ENCODE measurements at regions not wholly inside any gene's neighbourhood (a gene's known extent, or its start where the extent isn't known, plus 50 kb on each side); places are given as distances from the start of the nearest gene placed in this dataset.
"Not testable (repeated sequence)": the region's sequence is repeated elsewhere in the genome, so short reads cannot be mapped to it uniquely, and the experiment has no call there.

DNA sequence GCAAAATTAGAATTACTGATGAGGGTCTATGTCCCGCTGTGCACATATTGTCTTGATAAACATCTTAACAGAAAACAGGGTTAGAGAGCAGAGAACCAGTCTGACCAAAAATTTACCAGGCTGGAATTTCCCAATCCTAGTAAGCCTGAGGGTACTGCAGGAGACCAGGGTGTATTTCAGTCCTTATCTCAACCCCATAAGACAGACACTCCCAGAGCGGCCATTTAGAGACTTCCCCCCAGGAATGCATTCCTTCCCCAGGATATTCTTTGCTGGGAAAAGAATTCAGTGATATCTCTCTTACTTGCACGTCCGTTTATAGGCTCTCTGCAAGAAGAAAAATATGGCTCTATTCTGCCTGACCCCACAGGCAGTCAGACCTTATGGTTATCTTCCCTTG, 101.4 kb upstream of the FAM3C start:
- not testable (repeated sequence) for H3K4me1 ChIP-seq (ENCODE audit: control insufficient read depth, low read depth, low read length); H3K23ac ChIP-seq (ENCODE audit: low read length); DNase-seq; H3K36me3 ChIP-seq (ENCODE audit: control insufficient read depth, insufficient read depth, low read length); H3K27ac ChIP-seq (ENCODE audit: low read depth, low read length); H3K27me3 ChIP-seq (ENCODE audit: insufficient read depth, low read length, poor library complexity); H3K4ac ChIP-seq (ENCODE audit: low read depth, low read length); H2BK15ac ChIP-seq (replicated peaks; ENCODE audit: low read depth); H2AK5ac ChIP-seq (ENCODE audit: low read length); H4K8ac ChIP-seq (ENCODE audit: low read depth, low read length); H3K4me3 ChIP-seq (ENCODE audit: low read length); H3K79me2 ChIP-seq (ENCODE audit: control insufficient read depth, insufficient read depth, low read length); H3K79me1 ChIP-seq (ENCODE audit: low read length); H3K4me2 ChIP-seq (ENCODE audit: low read length); H3K9ac ChIP-seq (ENCODE audit: low read length); H3K18ac ChIP-seq (ENCODE audit: low read length); H3K56ac ChIP-seq (ENCODE audit: low read length); H2BK5ac ChIP-seq (ENCODE audit: low read length); H4K5ac ChIP-seq (ENCODE audit: low read length); H2BK120ac ChIP-seq (ENCODE audit: low read depth, low read length)
- no CpG with 5 or more reads among the region's 4 CpGs for WGBS (ENCODE audit: extremely low coverage, insufficient coverage, low lambda C conversion rate)

DNA sequence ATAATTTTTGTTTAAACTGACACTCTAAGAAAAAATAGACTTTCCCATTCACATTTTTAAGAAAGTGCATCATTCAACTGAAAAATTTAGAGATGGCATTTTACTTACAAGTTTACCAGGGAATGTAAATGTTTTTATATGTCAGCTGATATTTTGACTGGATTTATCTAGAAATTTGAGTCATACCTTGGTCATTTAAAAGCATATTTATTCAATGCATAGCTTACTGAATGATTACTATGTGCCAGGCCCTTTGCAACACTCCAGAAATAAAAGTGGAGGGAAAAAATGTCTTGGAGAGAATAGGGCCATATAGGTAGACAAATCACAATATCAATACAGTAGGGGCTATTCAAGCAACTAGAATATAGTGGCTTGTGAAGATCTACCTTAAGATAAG, 98.4 kb upstream of the FAM3C start:
- Histone ChIP-seq H3K4ac (ENCODE audit: low read depth, low read length) (no peak overlapping the region), H3K27ac (ENCODE audit: low read depth, low read length) (no peak overlapping the region), H2BK15ac (replicated peaks; ENCODE audit: low read depth) (no peak overlapping the region), H3K4me2 (ENCODE audit: low read length) (no peak overlapping the region), H4K5ac (ENCODE audit: low read length) (no peak overlapping the region), H4K8ac (ENCODE audit: low read depth, low read length) (no peak overlapping the region), H2BK5ac (ENCODE audit: low read length) (no peak overlapping the region), H3K56ac (ENCODE audit: low read length) (no peak overlapping the region), H3K79me2 (ENCODE audit: control insufficient read depth, insufficient read depth, low read length) (no peaks in the 10 kb centered on the region), H3K18ac (ENCODE audit: low read length) (no peak overlapping the region), H3K27me3 (ENCODE audit: insufficient read depth, low read length, poor library complexity) (no peaks in the 10 kb centered on the region), H3K9ac (ENCODE audit: low read length) (no peak overlapping the region), H3K23ac (ENCODE audit: low read length) (no peak overlapping the region), H3K79me1 (ENCODE audit: low read length) (no peaks in the 10 kb centered on the region), H3K4me3 (ENCODE audit: low read length) (no peak overlapping the region), H2BK120ac (ENCODE audit: low read depth, low read length) (no peak overlapping the region), H3K36me3 (ENCODE audit: control insufficient read depth, insufficient read depth, low read length) (no peaks in the 10 kb centered on the region), H3K4me1 (ENCODE audit: control insufficient read depth, low read depth, low read length) (no peaks in the 10 kb centered on the region), H2AK5ac (ENCODE audit: low read length) (no peak overlapping the region)
- DNase-seq: no peak

DNA sequence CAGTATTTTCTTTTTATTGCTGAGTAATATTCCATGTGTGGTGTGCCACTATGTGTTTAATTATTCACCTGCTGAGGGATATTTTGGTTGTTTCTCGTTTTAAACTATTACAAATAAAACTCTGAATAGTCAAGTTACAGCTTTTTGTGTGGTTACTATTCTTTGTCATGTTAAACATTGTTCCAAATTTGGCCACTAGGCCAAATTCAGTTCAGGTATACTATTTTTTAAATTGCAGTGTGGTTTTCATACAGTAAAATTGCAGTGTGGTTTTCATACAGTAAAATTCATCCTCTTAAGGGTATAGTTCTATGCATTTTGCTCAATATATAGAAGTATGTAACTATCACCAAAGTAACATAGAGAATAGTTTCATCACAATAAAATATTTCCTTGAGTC, 97.4 kb upstream of the FAM3C start:
- Histone ChIP-seq H2BK5ac (ENCODE audit: low read length) (no peak overlapping the region), H3K36me3 (ENCODE audit: control insufficient read depth, insufficient read depth, low read length) (no peaks in the 10 kb centered on the region), H3K18ac (ENCODE audit: low read length) (no peak overlapping the region), H2BK15ac (replicated peaks; ENCODE audit: low read depth) (no peak overlapping the region), H2AK5ac (ENCODE audit: low read length) (no peak overlapping the region), H3K4me2 (ENCODE audit: low read length) (no peak overlapping the region), H3K4ac (ENCODE audit: low read depth, low read length) (no peak overlapping the region), H3K79me2 (ENCODE audit: control insufficient read depth, insufficient read depth, low read length) (no peaks in the 10 kb centered on the region), H2BK120ac (ENCODE audit: low read depth, low read length) (no peak overlapping the region), H4K5ac (ENCODE audit: low read length) (no peak overlapping the region), H4K8ac (ENCODE audit: low read depth, low read length) (no peak overlapping the region), H3K79me1 (ENCODE audit: low read length) (no peaks in the 10 kb centered on the region), H3K56ac (ENCODE audit: low read length) (no peak overlapping the region), H3K9ac (ENCODE audit: low read length) (no peak overlapping the region), H3K23ac (ENCODE audit: low read length) (no peak overlapping the region), H3K4me3 (ENCODE audit: low read length) (no peak overlapping the region), H3K27me3 (ENCODE audit: insufficient read depth, low read length, poor library complexity) (no peaks in the 10 kb centered on the region), H3K4me1 (ENCODE audit: control insufficient read depth, low read depth, low read length) (no peaks in the 10 kb centered on the region), H3K27ac (ENCODE audit: low read depth, low read length) (no peak overlapping the region)
- WGBS (ENCODE audit: extremely low coverage, insufficient coverage, low lambda C conversion rate): no CpG with 5 or more reads among the region's 1 CpG
- DNase-seq: no peak

DNA sequence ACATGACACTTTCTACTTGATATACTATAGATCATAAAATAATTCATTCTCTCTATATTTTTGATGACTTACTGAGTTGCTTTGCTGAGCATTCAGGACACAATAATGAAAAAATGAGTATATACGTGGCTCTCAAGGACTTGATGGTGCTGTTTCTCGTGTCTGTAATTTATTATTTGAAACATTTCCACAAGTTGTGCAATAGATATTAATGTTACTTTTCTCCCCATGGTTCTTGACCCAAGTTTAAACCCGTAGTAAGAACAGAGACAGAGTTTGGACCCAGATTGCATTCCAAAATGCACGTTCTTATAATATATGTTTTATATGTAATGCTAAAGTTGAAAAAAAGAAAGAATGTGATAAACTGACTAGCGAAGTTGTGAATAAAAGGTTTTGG, 94.2 kb upstream of the FAM3C start:
- Histone ChIP-seq H4K5ac (ENCODE audit: low read length) (no peak overlapping the region), H3K4me2 (ENCODE audit: low read length) (no peak overlapping the region), H2BK120ac (ENCODE audit: low read depth, low read length) (no peak overlapping the region), H3K56ac (ENCODE audit: low read length) (no peak overlapping the region), H3K4me3 (ENCODE audit: low read length) (no peak overlapping the region), H3K27me3 (ENCODE audit: insufficient read depth, low read length, poor library complexity) (no peaks in the 10 kb centered on the region), H3K27ac (ENCODE audit: low read depth, low read length) (no peak overlapping the region), H3K9ac (ENCODE audit: low read length) (no peak overlapping the region), H4K8ac (ENCODE audit: low read depth, low read length) (no peak overlapping the region), H3K79me1 (ENCODE audit: low read length) (no peaks in the 10 kb centered on the region), H3K36me3 (ENCODE audit: control insufficient read depth, insufficient read depth, low read length) (no peaks in the 10 kb centered on the region), H3K4ac (ENCODE audit: low read depth, low read length) (no peak overlapping the region), H3K23ac (ENCODE audit: low read length) (no peak overlapping the region), H3K18ac (ENCODE audit: low read length) (no peak overlapping the region), H2BK5ac (ENCODE audit: low read length) (no peak overlapping the region), H2BK15ac (replicated peaks; ENCODE audit: low read depth) (no peak overlapping the region), H3K79me2 (ENCODE audit: control insufficient read depth, insufficient read depth, low read length) (no peaks in the 10 kb centered on the region), H2AK5ac (ENCODE audit: low read length) (no peak overlapping the region), H3K4me1 (ENCODE audit: control insufficient read depth, low read depth, low read length) (no peaks in the 10 kb centered on the region)
- DNase-seq: no peak
- WGBS (ENCODE audit: extremely low coverage, insufficient coverage, low lambda C conversion rate): 100% methylated on average over 1 of the region's 5 CpGs

DNA sequence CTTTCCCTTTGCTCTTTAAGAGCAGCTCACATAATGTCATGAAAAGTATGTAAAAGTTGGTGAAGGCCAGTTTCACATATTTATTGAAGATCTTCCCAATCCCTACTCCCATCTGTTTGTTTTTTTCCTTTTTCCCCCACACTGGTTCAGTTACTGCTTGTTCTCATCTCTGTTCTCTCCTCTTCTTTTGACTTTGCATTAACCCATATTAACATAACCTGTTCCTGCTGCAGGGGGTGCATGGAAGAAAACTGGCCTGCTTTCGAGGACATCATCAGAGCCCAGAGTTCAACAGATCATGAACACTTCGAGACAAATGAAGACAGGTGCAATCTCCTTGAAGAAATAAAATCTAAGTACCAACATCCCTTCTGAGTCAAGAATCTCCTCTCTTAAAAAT, 93.3 kb upstream of the FAM3C start:
- H2BK5ac ChIP-seq (ENCODE audit: low read length): no peak overlapping the region
- no peak overlapping the region for H3K27ac ChIP-seq (ENCODE audit: low read depth, low read length)
- H3K27me3 ChIP-seq (ENCODE audit: insufficient read depth, low read length, poor library complexity): no peaks in the 10 kb centered on the region
- no peak for DNase-seq
- no peak overlapping the region for H3K9ac ChIP-seq (ENCODE audit: low read length)
- no CpG with 5 or more reads among the region's 2 CpGs for WGBS (ENCODE audit: extremely low coverage, insufficient coverage, low lambda C conversion rate)
- no peak overlapping the region for H3K23ac ChIP-seq (ENCODE audit: low read length)
- no peak overlapping the region for H3K4me3 ChIP-seq (ENCODE audit: low read length)
- H3K18ac ChIP-seq (ENCODE audit: low read length): no peak overlapping the region
- no peak overlapping the region for H3K56ac ChIP-seq (ENCODE audit: low read length)
- H2BK120ac ChIP-seq (ENCODE audit: low read depth, low read length): no peak overlapping the region
- no peak overlapping the region for H3K4me2 ChIP-seq (ENCODE audit: low read length)
- H3K4ac ChIP-seq (ENCODE audit: low read depth, low read length): no peak overlapping the region
- H4K5ac ChIP-seq (ENCODE audit: low read length): no peak overlapping the region
- no peaks in the 10 kb centered on the region for H3K4me1 ChIP-seq (ENCODE audit: control insufficient read depth, low read depth, low read length)
- no peak overlapping the region for H4K8ac ChIP-seq (ENCODE audit: low read depth, low read length)
- no peak overlapping the region for H2BK15ac ChIP-seq (replicated peaks; ENCODE audit: low read depth)
- H3K79me2 ChIP-seq (ENCODE audit: control insufficient read depth, insufficient read depth, low read length): no peaks in the 10 kb centered on the region
- H3K36me3 ChIP-seq (ENCODE audit: control insufficient read depth, insufficient read depth, low read length): no peaks in the 10 kb centered on the region
- H2AK5ac ChIP-seq (ENCODE audit: low read length): no peak overlapping the region
- H3K79me1 ChIP-seq (ENCODE audit: low read length): no peaks in the 10 kb centered on the region

DNA sequence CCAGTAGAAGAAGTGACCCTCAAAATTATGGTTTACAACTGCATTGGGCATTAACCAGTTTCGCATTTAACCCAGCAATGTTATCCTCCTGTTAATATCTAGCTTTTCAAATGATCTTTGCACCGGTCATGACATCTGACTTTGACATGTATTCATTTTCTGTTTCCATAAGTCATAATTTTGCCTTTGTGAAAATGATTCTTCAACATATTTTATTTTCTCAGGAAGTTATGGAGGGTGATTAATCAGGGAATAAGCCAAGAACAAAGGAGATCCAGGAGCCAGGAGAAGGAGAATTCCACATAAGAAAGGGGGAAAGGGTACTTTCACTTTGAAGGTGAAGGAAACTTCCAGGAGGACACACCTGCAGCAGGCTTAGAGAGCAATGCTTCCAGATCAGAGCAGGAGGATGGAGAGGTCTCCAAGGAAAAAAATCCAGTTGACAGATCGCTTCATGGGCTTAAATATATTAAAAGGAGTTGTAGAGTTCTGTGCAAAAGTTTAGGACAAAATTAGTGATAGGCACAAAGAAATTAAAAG, 92.1 kb upstream of the FAM3C start:
- no peak for DNase-seq
- Histone ChIP-seq H3K27ac (ENCODE audit: low read depth, low read length) (no peak overlapping the region), H3K23ac (ENCODE audit: low read length) (no peak overlapping the region), H3K79me1 (ENCODE audit: low read length) (no peaks in the 10 kb centered on the region), H3K4me1 (ENCODE audit: control insufficient read depth, low read depth, low read length) (no peaks in the 10 kb centered on the region), H3K79me2 (ENCODE audit: control insufficient read depth, insufficient read depth, low read length) (no peaks in the 10 kb centered on the region), H2BK5ac (ENCODE audit: low read length) (no peak overlapping the region), H4K5ac (ENCODE audit: low read length) (no peak overlapping the region), H3K9ac (ENCODE audit: low read length) (no peak overlapping the region), H3K4me3 (ENCODE audit: low read length) (no peak overlapping the region), H3K4me2 (ENCODE audit: low read length) (no peak overlapping the region), H3K18ac (ENCODE audit: low read length) (no peak overlapping the region), H3K56ac (ENCODE audit: low read length) (no peak overlapping the region), H2BK120ac (ENCODE audit: low read depth, low read length) (no peak overlapping the region), H3K36me3 (ENCODE audit: control insufficient read depth, insufficient read depth, low read length) (no peaks in the 10 kb centered on the region), H3K27me3 (ENCODE audit: insufficient read depth, low read length, poor library complexity) (no peaks in the 10 kb centered on the region), H2BK15ac (replicated peaks; ENCODE audit: low read depth) (no peak overlapping the region), H2AK5ac (ENCODE audit: low read length) (no peak overlapping the region), H4K8ac (ENCODE audit: low read depth, low read length) (no peak overlapping the region), H3K4ac (ENCODE audit: low read depth, low read length) (no peak overlapping the region)
- WGBS (ENCODE audit: extremely low coverage, insufficient coverage, low lambda C conversion rate): no CpG with 5 or more reads among the region's 3 CpGs

Data from mesendoderm (in vitro differentiated cells).